ENCODE measurements at regions not wholly inside any gene's neighbourhood (a gene's known extent, or its start where the extent isn't known, plus 50 kb on each side); places are given as distances from the start of the nearest gene placed in this dataset.

DNA sequence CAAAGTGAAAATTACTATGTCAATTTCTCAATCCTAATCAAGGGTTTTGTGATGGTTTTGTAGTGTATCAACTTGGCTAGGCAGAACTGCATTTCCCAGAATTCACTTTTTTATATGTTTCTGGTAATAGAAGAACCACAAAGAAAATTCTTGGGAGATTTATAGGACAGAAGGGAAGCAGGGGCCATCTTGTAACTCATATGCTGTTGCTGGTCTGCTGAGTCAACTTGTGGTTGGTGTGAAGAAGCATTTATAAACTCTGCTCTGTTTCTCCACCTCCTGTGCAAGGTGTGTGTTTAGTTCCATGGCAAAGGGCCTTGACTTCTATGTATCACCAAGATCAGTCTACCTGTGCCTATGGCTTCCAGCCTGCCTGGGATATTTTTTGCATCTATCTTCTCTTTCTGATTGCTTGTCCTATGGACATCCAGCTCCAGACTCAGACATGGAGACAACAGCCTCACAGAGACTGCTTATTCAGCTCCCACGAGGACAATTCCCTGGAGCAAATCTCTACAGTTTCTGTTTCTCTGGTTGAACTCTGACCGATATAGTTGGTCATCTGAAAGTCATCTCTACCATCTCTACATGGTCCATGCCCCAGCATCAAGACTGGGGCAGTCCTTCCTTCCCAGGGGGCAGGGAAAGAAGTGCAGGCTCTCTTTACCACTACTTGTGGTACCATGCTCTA lies 364.3 kb upstream of the DDHD1 start:
- peak; percentile 30 for DNase-seq (ENCODE audit: low read depth)

DNA sequence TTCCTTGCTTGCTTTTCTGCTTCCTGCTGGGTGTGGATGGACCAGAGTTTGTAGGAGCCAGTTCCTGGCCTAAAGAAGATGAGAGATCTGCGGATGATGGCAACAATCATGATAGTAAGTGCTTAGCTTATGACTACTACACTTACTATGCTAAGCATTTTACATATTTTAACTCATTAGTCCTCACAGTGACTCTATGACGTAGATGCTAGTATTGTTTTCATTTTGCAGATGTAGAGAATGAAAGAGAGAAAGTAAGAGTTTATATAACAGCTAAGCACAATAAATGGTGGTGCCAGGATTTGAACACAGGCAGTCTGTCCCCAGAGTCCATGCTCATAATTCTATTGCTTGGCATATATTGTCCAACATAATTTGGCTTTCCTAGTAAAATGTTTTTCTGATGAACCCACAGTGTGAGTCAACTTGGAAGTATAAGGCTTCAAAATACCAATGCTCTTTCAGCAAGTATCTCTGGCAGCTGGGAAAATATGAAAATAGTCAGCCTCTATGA lies 363.2 kb upstream of the DDHD1 start:
- no peak for DNase-seq (ENCODE audit: low read depth)

DNA sequence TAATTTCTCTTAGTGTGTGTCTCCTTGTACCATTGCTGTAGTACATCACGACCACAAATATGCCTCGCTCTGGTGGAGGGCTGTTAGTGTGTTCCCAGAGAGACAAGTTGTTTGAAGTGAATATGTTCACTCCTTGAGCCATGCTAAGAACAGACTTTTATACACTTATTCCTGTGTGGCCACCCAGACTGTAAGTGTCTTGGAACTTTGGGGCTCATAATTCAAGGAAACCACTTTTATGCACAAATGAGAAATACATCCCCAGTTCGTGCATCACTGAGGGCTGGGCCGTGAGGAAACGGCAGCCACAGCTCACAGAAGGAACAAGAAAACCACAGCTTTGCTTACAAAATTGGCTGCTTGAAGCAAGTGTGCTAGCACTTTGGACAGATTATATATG lies 362.2 kb upstream of the DDHD1 start:
- DNase-seq (ENCODE audit: low read depth) = no peak

DNA sequence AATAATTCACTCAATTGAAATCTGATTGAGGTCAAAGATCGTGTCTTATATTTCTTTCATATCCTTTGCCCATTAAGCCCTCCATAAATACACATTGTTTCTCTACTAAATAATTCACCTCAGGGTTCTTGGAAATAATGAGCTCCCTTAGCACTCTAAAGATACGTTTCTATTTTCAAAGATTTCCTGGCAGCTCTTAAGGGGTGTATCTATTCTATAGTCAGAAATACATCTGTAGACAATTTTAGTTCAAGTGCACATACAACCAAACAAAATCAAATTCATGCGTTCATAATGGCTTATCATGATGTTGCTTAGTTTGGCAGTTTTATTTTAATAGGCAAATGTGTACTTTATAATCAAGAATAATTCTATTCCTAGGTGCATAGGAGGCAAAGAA lies 361.1 kb upstream of the DDHD1 start:
- DNase-seq (ENCODE audit: low read depth) = no peak

DNA sequence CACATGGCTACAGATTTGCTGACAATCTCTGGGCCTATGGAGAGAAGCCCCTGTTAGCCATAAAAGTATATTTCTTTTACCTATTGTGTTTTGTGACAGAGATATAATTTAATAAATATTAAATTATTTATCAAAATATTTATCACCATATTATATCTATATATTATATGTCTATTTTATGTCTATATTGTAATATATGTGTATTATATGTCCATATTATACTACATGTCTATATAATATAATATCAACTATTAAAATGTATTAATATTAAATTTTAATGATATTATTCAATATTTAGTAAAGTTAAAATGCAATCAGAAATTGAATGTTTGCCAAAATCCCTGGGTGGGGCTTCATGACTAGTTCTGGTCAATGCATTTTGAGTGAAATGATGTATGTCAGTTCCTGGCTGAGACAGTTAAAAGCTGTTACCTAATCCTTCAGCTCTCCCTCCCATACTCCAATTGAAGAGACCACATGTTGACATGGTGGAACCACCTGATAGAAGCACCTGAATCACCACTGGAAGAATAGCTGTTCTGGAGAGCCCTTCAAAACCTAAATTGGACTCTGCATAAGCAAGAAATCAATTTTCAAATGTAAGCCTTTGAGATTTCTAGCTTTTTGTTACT lies 357.3 kb upstream of the DDHD1 start:
- no peak for DNase-seq (ENCODE audit: low read depth)

DNA sequence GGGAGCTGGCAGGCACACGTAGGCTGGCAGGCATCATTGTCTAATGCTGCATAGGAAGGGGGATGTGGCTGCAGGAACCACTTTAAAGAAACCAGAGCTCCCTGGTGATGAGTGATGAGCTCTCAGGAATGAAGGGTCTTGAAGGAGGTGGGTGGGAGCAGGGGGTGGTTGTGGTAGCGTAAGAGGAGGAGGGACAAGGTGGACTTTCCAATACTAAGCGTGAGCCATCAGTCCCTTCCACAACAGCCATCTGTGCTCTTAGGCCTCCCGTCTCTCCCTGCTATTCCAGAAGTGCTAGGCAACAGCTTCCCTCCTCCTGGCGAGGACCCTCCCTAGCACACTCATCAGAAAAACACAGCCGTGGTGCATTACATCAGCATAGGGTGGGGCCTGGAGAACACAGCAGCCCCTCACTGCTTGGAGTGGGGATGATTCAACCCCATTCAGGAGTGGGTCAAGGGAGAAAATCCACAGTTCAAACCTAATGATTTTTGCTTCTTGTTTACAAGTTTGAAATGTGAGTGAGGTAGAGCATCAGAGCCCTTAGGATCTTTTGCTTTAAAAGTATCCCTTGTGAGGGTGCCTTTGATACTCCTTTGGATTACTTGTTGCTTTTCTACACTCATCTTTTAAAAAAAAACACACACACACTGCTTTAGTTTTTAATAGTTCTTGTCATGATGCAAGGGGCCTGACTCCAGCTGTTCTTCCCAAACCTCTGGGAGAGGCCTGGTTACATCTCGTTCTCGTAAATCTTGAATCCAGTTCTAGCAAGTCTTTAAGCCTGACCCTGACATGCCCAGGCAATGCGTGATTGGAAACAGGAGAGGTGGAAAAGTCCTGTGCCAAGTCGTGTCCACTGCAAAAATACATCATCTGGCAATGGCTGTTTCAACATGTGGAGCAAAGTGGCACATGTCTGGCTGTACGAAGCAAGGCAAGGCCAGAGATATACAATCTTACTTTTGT lies 356.4 kb upstream of the DDHD1 start:
- peak; percentile 55 for DNase-seq (ENCODE audit: low read depth)

DNA sequence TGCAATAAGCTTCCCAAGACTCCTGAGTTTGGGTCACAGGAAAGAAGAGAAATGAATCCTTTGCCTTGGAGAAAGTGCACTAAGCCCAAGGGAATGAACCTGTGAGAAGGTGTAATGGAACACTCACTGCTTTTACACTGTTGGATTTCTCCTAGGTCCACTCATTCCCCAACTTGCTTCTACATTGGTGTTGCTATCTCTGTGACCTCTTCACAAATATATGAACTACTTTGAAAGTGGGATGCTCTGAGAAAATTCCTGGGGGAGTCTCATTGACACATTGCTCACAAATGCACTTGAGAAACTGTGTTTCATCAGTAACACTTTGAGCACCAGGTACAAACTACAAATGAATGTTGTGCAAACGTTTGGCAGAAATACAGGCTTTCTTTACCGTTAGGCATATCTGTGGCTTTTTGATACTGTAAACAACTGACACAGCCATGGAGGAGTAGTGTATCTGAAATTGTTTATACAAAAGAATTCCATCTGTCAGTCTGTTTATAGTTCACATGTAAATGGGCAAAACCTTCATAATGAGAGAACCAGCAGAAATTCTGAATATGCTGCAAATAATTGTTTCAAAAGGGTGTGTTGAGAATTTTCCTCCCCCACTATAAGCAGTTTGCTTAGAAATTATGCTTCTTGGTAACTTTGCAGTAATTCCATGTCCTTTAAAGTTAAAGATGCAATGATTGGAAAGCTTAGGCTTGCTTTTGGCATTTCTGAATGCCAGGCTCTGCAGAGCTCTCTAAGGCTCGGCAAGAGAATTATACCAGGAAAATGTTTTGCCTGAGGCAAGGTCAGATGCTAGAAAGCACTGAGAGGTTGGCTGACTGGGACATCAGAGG lies 348.5 kb upstream of the DDHD1 start:
- no peak for DNase-seq (ENCODE audit: low read depth)

DNA sequence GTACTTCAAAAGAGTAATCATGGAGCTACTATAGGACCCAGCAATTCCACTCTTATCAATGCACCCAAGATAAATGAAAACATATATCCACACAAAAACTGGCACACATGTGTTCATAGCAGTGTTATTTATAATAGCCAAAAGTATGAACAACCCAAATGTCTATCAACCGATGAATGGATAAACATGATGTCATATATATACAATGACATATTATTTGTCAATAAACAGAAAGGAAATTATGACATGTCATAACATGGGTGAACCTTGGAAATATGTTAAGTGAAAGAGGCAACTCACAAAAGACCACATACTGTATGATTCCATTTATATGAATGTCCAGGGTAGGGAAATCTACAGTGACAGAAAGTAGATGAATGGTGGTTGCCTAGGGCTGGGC lies 347.1 kb upstream of the DDHD1 start:
- DNase-seq (ENCODE audit: low read depth) = no peak

DNA sequence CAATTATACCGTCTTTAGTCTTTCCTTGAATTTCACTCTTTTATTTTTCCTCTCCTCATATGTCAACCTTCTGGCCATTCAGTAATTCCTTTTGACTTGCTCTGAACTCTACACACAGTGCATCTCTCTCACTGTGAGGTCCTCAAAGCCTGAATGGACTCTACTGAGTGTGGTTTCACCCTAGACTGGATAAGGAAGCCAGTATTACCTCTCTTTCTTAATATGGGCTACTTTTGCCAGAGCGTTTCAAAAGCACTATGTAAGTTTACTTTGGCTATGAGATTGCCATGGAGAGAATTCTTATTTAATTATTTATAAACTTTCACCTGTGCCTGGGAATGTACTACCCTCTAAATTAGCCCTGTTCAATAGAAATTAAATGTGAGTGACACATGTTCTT lies 343.5 kb upstream of the DDHD1 start:
- no peak for DNase-seq (ENCODE audit: low read depth)

DNA sequence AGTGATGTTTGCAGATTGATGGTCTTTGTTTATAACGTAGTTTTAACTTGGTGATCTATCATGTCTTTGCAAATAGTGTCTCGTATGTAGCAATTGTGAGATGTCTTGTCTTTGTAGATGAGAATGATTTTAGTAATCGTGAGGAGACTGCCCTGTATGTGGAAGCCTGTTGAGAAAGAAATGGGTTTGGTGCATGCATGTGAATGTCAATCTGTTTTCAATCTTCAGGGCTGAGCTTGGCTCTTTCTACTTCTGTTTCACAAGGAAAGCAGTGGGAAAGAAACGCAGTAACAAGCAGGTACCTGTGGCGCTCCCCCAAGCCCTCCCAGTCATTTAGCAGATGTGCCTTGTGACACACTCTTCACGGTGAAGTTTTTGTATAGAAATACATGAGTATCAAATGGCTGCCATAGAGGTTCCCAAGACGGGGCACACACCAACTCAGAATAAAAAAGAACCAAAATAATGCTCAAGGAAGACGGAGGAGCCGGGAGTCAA lies 342.8 kb upstream of the DDHD1 start:
- DNase-seq (ENCODE audit: low read depth) = no peak

DNA sequence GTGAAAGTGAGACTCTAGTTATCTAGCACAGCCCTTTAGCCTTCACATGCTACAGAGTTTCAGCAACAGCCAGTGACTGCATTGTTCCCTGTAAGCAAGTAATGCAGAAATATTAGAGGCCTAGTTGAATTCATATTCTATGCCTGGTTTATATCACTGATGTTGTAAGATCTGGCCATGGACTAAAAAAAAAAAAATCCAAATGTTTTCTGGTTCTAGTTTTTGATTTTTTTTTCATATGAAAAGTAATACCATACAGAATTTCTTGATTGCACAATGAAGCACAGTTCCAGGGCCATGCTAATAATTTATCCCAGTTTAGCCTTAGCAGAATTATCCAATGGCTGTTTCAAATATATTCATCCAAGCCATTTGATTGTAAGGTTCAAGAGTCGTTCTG lies 341.5 kb upstream of the DDHD1 start:
- DNase-seq (ENCODE audit: low read depth) = no peak

DNA sequence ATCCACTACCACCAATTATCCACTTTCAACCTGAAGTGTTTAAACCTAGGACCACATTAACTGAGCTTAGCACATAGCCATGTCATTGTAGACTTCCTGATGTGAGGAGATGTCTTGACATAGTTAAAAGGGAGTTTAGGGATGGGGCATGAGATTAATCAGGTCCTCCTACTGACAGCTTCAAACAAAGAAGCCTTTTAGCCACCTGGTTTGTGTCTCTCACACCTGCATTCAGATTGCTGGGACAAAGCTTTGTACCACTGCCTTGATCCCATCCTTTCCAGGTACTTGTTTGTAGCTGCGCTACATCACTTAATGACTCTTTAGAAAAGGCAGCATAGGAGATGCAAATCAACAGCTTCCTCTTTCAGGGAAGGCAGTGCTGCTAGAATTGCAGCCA lies 340.7 kb upstream of the DDHD1 start:
- no peak for DNase-seq (ENCODE audit: low read depth)

DNA sequence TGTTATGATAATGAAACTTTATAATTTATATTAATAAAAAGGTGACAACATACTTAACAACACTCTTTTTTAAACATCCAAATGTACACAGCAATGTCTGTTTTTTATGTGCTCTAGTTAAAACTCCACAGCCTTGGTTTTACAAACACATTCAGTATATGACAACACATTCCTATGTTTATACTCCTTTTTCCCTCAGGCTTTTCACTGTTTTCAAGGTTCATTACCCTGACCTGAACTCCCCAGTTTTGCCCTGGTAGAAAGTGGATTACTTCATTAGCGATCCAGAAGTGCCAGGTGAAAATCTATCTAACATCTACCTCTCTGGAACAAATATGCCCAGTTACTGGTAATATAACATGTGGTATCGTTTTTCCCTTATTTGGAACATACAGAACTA lies 340.2 kb upstream of the DDHD1 start:
- no peak for DNase-seq (ENCODE audit: low read depth)

DNA sequence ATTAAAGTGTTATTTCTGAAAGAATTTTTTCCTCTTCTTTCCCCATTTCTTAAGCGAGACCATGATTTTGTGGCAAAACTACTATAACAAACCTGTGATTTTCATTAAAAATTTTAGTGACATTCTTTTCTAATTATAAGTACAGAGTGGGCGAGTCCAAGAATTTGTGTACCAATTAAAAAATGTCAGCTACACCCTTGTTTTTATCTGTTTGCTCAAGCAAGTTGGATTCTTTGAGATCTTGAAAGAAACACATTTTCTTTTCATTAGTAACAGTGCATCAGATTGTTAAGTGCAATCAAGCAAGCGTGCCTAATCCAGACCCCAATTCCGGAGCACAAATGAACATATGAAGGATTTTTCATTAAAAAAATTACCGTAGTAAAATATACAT lies 338.8 kb upstream of the DDHD1 start:
- no peak for DNase-seq (ENCODE audit: low read depth)

DNA sequence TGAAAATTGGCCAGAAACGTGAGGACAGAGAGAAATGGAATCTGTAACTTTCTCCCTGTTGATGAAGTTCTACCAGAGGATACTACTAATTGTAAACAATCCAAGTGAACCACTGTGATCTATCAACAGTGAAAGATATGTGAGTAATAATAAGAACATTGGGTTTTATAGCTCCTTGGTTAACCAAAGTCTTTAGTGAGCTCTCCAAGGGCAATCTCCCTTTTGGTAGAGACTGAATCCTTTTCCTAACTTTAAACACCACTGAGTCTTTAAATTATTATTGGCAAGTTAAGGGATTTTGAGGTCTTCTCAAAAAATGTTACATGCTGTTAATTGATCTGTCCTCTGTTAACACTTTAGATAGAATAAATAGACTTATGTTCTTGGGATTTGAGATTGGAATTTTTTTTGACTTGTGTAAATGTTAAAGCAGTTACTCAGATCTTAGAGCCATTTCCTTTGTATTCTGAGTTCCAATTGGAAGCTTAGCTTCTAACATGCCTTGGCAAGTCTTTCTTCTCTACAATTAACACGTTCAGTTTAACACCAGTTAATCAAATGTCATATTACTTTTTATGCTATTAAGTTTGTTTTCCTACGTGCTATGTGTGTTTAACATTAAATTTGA lies 338.2 kb upstream of the DDHD1 start:
- no peak for DNase-seq (ENCODE audit: low read depth)

DNA sequence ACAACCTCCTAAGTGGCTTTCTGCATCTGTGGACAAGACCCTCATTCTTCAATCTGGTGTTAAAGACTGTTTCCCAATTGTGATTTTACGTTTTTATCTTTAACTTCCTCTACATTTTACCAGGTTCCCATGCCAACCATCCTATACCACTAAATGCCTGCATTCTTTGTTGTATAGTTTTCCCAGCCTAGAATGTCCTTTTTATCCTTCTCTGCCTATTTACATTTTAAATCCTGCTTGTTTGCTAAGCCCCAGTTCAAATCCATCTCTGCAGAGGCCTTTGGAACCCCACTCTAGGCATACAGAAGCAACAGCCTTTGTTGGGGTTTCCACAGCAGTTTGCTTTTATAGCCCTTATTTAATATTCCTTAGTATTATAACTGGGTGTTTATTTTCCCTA lies 325.1 kb upstream of the DDHD1 start:
- no peak for DNase-seq (ENCODE audit: low read depth)

DNA sequence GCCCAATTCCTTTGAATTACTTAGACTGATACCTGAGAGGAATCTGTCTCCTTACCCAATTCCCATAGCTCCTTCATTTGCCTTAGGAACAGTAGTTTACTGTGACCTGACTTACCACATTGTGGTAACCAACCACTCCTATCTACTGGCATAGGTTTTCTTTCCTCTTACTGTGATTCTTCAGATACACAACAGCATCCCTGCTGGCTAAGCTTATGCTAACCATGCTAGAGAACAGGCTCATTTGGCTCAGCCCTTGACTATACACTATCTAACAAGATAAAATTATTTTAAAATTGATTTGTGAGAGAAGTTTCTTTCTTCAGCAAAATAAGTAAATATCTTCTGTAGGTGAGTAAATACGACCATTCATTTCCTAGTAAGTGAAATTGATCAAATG lies 320.4 kb upstream of the DDHD1 start:
- no peak for DNase-seq (ENCODE audit: low read depth)

DNA sequence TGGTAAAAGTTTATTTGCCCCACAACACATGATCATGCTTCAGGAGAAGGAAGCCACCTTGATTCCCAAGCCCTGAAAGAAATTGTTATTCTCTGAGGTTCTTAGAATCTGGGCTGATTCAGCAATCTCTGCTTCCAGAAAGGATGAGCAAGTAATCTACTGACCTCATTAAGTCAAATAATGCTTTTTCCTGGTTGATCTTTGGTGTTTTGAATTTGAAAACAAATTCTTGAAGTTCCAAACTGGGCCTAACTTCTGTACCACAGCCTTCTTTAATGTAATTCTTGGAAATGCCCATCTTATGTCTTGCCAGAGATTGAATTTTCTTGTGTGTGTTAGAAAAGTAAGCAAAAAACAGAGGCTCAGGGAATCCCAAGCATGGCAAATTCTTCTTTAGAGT lies 319.2 kb upstream of the DDHD1 start:
- no peak for DNase-seq (ENCODE audit: low read depth)

DNA sequence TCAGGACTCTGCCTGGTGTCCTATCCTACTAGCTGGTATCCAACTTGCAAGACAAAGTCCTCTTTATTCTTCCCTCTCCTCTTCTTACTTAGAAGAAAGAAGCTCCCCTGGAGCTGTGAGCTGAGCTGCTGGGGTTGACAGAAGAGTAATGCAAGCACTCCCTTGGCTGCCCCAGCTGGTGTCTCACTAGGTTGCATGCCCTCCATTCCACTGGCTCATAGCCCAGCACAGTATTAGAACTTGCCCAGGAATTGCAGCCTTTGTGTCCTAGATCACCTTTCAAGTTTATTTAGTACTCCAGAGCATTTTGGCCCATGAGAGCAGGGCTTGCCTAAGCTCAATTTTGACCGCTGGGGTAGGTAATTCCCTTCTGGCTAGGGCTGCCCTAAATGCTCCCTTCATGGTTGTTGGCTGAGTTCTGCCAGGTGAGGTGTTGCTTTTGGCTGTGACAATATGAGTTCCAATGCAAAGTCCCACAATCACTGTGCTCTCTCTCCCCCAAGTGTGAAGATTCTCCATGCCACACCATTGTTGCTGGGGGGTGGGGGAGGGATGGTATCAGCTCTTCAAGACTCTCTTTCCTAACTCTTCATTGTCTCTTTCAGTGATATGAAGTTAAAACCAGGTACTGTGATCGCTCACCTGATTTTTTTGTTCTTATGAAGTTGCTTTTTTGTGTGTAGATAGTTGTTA lies 317.4 kb upstream of the DDHD1 start:
- no peak for DNase-seq (ENCODE audit: low read depth)

DNA sequence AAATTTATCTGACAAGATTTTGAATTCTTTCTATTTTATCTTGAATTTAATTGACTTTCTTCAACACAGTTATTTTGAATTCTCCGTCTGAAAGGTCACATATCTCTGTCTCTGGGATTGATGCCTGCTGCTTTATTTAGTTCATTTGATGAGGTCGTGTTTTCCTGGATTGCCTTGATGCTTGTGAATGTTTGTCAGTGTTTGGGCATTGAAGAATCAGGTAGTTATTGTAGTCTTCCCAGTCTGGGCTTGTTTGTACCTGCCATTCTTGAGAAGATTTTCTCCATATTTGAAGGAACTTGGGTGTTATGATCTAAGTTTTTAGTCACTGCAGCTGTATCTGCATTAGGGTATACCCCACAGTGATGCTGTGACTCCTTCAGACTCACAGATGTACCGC lies 315.8 kb upstream of the DDHD1 start:
- no peak for DNase-seq (ENCODE audit: low read depth)
